ENCODE measurements at regions not wholly inside any gene's neighbourhood (a gene's known extent, or its start where the extent isn't known, plus 50 kb on each side); places are given as distances from the start of the nearest gene placed in this dataset.
"Not testable (repeated sequence)": the region's sequence is repeated elsewhere in the genome, so short reads cannot be mapped to it uniquely, and the experiment has no call there.

GRCh38 chr20:55635870-55636269, 369.4 kb downstream of the CBLN4 start:
- TF ChIP-seq, protein P1, sequence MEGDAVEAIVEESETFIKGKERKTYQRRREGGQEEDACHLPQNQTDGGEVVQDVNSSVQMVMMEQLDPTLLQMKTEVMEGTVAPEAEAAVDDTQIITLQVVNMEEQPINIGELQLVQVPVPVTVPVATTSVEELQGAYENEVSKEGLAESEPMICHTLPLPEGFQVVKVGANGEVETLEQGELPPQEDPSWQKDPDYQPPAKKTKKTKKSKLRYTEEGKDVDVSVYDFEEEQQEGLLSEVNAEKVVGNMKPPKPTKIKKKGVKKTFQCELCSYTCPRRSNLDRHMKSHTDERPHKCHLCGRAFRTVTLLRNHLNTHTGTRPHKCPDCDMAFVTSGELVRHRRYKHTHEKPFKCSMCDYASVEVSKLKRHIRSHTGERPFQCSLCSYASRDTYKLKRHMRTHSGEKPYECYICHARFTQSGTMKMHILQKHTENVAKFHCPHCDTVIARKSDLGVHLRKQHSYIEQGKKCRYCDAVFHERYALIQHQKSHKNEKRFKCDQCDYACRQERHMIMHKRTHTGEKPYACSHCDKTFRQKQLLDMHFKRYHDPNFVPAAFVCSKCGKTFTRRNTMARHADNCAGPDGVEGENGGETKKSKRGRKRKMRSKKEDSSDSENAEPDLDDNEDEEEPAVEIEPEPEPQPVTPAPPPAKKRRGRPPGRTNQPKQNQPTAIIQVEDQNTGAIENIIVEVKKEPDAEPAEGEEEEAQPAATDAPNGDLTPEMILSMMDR (conservative IDR thresholded peaks at IDR 0.05; ENCODE audit: low read depth, low read length) = no peak
- no peak for DNase-seq (ENCODE audit: low read depth)
- H3K4me3 ChIP-seq (ENCODE audit: low read depth, low read length) = no peak overlapping the region

GRCh38 chr20:55632592-55632991, 372.7 kb downstream of the CBLN4 start:
- H3K4me3 ChIP-seq (ENCODE audit: low read depth, low read length) = no peak overlapping the region
- TF ChIP-seq, protein P1 (conservative IDR thresholded peaks at IDR 0.05; ENCODE audit: low read depth, low read length) = no peak
- no peak for DNase-seq (ENCODE audit: low read depth)

- H3K4me3 ChIP-seq (ENCODE audit: low read depth, low read length); DNase-seq (ENCODE audit: low read depth): not testable (repeated sequence)
Observed at GRCh38 chr20:55629143-55629542, 376.2 kb downstream of the CBLN4 start.

DNA sequence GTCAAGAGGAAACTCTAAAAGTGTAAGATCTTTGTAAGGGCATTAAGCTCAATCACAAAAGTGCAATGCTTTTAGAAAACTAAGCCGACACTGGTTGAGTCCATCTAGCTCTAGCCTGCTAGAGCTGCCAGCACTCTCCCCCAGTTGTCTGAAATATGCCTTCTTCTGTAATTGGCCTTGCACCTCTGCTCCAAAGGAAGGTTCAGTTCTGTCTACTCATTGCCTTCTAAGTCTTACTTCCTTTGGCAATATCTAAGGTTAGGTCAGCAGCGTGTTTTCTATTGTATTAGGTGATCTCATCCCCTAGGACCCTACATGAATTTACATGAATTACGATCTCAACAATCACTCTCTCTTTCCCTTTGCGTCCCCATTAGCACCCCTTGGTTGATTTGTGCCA, 378.6 kb downstream of the CBLN4 start:
- DNase-seq (ENCODE audit: low read depth) = no peak
- H3K4me3 ChIP-seq (ENCODE audit: low read depth, low read length) = no peak overlapping the region
- TF ChIP-seq, protein P1 (conservative IDR thresholded peaks at IDR 0.05; ENCODE audit: low read depth, low read length) = no peak

GRCh38 chr20:55616367-55616766, 389.0 kb downstream of the CBLN4 start:
- DNase-seq (ENCODE audit: low read depth) = no peak
- no peak overlapping the region for H3K4me3 ChIP-seq (ENCODE audit: low read depth, low read length)
- TF ChIP-seq, protein P1 (conservative IDR thresholded peaks at IDR 0.05; ENCODE audit: low read depth, low read length) = no peak

DNA sequence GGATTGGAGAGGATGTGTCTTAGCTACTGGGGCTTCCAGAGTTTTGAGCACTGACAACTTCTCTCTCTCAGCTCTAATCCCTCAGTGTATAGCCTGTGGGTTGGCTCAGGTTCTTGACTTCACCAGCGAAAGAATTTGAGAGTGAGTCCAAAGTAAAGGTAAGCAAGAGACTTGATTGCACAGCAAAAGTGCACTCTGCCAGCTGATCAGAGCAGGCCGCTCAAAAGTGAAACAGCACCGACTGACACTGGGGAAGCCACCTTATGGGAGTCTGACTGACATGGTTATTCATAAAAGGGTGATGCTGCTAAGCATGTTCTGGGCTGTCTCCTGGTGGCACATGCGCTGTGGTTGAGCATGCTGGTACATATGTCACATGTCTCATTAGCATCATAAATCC, 389.5 kb downstream of the CBLN4 start:
- TF ChIP-seq, protein P1 (conservative IDR thresholded peaks at IDR 0.05; ENCODE audit: low read depth, low read length) = no peak
- no peak overlapping the region for H3K4me3 ChIP-seq (ENCODE audit: low read depth, low read length)
- DNase-seq (ENCODE audit: low read depth) = no peak

DNA sequence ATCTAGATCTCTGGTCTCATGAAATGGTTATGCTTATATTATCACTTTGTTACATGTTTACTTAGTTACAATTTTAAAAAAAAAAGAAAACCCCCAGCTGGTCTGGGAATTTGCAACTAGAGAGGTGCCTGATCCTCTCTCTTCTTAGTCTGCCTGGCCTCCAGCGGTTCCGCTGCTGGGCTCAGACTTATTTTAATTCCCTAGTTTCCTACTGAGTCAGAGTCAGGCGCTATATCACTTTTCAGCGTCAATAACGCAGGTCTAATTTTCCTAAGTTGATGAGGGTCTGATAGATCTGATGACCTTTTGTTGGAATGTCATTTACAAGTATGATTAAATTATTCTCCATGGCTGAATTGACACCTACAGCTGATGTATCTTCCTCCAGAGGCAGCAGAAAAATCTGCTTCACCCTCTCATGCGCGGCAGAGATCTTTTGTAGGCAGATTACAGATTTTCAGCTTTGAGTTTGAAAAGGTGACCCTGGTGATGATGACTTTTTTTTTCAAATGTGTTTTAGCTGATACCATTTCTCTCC, 391.0 kb downstream of the CBLN4 start:
- TF ChIP-seq, protein P1 (conservative IDR thresholded peaks at IDR 0.05; ENCODE audit: low read depth, low read length) = no peak
- DNase-seq (ENCODE audit: low read depth) = no peak
- H3K4me3 ChIP-seq (ENCODE audit: low read depth, low read length) = no peak overlapping the region

All from epithelial cell of proximal tubule (primary cell).